DMS79 treated with DMSO at 0.1 percent for 48 hours (cell line): ENCODE measurements at regions not wholly inside any gene's neighbourhood (a gene's known extent, or its start where the extent isn't known, plus 50 kb on each side); places are given as distances from the start of the nearest gene placed in this dataset.

Experiments
- DNase-seq: peaks from one replicate; lab custom pipeline; 2025; lab: John Stamatoyannopoulos, UW

GRCh38 chr12:89821896-89822295 is 113.3 kb upstream of the ATP2B1 start:
- no peak for DNase-seq

GRCh38 chr12:89817501-89818226 is 109.0 kb upstream of the ATP2B1 start:
- no peak for DNase-seq

GRCh38 chr12:89815225-89815624 is 106.6 kb upstream of the ATP2B1 start:
- DNase-seq: no peak

GRCh38 chr12:89803412-89803811 is 94.8 kb upstream of the ATP2B1 start:
- no peak for DNase-seq

GRCh38 chr12:89801284-89801683 is 92.6 kb upstream of the ATP2B1 start:
- DNase-seq: no peak

GRCh38 chr12:89800435-89800834 is 91.8 kb upstream of the ATP2B1 start:
- no peak for DNase-seq

GRCh38 chr12:89799316-89799715 is 90.7 kb upstream of the ATP2B1 start:
- DNase-seq: no peak

GRCh38 chr12:89797436-89797835 is 88.8 kb upstream of the ATP2B1 start:
- no peak for DNase-seq

GRCh38 chr12:89796798-89797382 is 88.3 kb upstream of the ATP2B1 start:
- DNase-seq: no peak

- no peak for DNase-seq
These were observed 85.3 kb upstream of the ATP2B1 start for GRCh38 chr12:89793946-89794345.

GRCh38 chr12:89791286-89791685 is 82.6 kb upstream of the ATP2B1 start:
- DNase-seq: no peak

GRCh38 chr12:89789862-89790261 is 81.2 kb upstream of the ATP2B1 start:
- DNase-seq: no peak

GRCh38 chr12:89787763-89788162 is 79.1 kb upstream of the ATP2B1 start:
- DNase-seq: no peak

- DNase-seq: no peak
These were observed 77.7 kb upstream of the ATP2B1 start for GRCh38 chr12:89786177-89786810.

GRCh38 chr12:89783359-89784060 is 74.9 kb upstream of the ATP2B1 start:
- no peak for DNase-seq

- no peak for DNase-seq
These were observed 74.2 kb upstream of the ATP2B1 start for GRCh38 chr12:89782807-89783206.

- no peak for DNase-seq
These were observed 73.4 kb upstream of the ATP2B1 start for GRCh38 chr12:89781946-89782550.

- DNase-seq: no peak
These were observed 72.5 kb upstream of the ATP2B1 start for GRCh38 chr12:89781156-89781555.

- no peak for DNase-seq
These were observed 70.5 kb upstream of the ATP2B1 start for GRCh38 chr12:89779090-89779489.

GRCh38 chr12:89777733-89778379 is 69.2 kb upstream of the ATP2B1 start:
- DNase-seq: no peak

- DNase-seq: no peak
These were observed 67.3 kb upstream of the ATP2B1 start for GRCh38 chr12:89775986-89776365.
